Cardiac fibroblast (primary cell): ENCODE measurements at regions not wholly inside any gene's neighbourhood (a gene's known extent, or its start where the extent isn't known, plus 50 kb on each side); places are given as distances from the start of the nearest gene placed in this dataset.
A peak's percentile ranks its signal among the peaks of the same experiment; 100 is the strongest.
"Not testable (repeated sequence)": the region's sequence is repeated elsewhere in the genome, so short reads cannot be mapped to it uniquely, and the experiment has no call there.

Experiments used
- DNase-seq, 2 donors: peaks; one replicate each; pipeline versions ENCODE4 v3.0.0 to v3.0.0-alpha.2; 2010; ENCODE audit warnings: low read depth in 2 of 2
- H3K4me3 ChIP-seq, 2 donors: replicated peaks in 1 of 2; 1 replicate in 1 of 2; 2 replicates in 1 of 2; pipeline ENCODE4 v1.5.1; 2011; ENCODE audit warnings: low read depth in 2 of 2, low read length in 2 of 2, mild to moderate bottlenecking in 2 of 2, moderate library complexity in 1 of 2
- TF ChIP-seq, protein P1 (sequence below): IDR thresholded peaks from one replicate; pipeline ENCODE4 v1.5.1; 2011; ENCODE audit warnings: low read depth, mild to moderate bottlenecking, low read length, inconsistent platforms

DNA sequence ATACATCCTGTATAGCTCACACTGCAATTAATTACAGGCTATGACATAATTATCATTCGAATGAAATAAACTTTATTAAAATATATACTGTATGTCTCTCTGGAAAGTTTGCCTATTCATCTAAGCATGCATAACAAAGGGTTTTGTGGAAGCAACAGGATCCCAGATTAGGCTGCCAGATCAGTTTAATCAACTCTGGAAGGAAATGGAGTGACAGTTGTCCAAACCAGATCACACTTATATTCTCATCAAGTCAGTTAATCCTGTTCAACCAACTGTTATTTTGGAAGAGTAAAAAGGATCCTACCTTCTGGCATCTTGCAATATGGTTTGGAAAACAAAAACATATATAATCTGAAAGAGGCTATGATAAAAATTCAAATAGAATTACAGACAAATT lies 312.2 kb downstream of the FAT4 start:
- H3K4me3 ChIP-seq, result no peak overlapping the region
- no peak for DNase-seq
- TF ChIP-seq, protein P1, sequence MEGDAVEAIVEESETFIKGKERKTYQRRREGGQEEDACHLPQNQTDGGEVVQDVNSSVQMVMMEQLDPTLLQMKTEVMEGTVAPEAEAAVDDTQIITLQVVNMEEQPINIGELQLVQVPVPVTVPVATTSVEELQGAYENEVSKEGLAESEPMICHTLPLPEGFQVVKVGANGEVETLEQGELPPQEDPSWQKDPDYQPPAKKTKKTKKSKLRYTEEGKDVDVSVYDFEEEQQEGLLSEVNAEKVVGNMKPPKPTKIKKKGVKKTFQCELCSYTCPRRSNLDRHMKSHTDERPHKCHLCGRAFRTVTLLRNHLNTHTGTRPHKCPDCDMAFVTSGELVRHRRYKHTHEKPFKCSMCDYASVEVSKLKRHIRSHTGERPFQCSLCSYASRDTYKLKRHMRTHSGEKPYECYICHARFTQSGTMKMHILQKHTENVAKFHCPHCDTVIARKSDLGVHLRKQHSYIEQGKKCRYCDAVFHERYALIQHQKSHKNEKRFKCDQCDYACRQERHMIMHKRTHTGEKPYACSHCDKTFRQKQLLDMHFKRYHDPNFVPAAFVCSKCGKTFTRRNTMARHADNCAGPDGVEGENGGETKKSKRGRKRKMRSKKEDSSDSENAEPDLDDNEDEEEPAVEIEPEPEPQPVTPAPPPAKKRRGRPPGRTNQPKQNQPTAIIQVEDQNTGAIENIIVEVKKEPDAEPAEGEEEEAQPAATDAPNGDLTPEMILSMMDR, result no peak

DNA sequence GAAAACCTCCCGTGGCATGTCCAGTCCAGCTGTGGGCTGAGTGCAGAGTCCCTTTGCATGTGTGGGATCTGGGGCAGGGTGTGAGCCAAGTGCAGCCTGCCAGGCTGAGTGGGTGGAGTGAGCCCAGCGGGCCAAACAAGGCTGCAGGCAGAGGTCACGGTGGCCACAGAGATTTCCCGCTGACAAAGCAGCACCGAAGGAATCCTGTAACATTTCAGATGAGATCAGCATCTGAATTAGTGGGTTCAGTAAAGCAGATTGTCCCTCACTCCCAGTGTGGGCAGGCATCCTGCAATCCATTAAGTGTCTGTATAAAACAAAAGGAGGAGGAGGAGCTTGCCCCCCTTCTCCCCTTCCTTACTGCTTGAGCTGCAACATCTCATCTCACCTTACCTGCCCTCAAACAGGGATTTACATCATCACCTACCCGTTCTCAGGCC lies 324.4 kb downstream of the FAT4 start:
- TF ChIP-seq, protein P1, result no peak
- peak in 1 of 2 donors; percentile 23 for DNase-seq
- H3K4me3 ChIP-seq, result no peak overlapping the region

DNA sequence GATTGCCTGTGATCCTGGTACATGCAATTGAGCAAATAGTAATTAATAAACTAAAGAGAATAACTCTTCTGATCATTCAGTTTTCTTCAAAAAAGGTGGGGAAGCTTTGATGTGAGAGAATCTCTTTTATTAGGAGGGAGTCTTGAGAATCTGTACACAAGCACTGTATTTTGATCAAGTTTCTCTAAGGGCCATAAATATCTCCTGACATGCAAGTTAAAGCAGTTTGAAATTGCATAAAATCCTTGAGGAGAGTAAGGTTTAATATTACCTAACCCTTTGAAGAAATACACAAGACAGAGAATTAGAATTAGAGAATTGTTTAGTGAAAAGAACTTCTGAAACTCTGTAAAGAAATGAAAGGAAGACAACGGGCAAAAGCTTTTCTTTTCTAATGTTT lies 326.9 kb downstream of the FAT4 start:
- TF ChIP-seq, protein P1, result no peak
- no peak for DNase-seq
- H3K4me3 ChIP-seq, result no peak overlapping the region

DNA sequence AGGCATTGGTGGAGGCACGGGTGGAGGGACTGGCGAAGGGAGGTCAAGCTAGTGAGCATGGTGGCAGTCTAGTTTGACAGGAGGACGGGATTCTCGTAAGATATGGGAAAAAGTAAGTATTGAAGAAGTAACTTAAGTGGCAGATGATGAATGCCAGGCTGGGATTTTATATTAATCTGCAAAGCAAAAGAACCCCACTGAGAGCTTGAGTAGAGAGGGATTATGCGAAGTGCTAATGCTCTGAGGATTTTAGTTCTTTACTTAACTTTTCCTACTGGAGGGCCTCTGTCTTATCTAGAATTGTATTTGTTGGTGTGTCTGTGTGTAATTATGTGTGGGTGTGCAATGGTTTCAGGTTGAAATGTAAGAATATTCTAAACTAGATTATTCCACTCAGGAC lies 327.9 kb downstream of the FAT4 start:
- TF ChIP-seq, protein P1, result no peak
- DNase-seq, result no peak
- no peak overlapping the region for H3K4me3 ChIP-seq

DNA sequence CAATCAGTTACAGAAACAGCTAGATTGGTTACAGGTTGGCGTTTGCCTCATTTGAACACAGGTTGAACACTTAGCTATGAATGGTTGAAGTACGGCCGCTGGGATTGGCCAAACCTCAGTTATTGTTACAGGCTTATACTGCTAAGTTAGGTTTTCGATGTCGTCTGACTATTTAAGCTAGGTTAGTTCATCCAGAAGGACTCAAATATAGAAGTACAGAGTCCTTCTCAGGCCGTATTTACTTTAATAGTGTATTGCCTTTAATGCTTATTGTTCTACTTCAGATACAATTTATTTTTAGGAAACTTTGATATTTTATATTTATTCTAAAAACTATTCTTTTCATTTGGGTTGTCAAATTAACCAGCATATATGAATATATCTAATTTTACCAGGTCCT lies 334.7 kb downstream of the FAT4 start:
- TF ChIP-seq, protein P1, result no peak
- DNase-seq, result no peak
- H3K4me3 ChIP-seq, result no peak overlapping the region

DNA sequence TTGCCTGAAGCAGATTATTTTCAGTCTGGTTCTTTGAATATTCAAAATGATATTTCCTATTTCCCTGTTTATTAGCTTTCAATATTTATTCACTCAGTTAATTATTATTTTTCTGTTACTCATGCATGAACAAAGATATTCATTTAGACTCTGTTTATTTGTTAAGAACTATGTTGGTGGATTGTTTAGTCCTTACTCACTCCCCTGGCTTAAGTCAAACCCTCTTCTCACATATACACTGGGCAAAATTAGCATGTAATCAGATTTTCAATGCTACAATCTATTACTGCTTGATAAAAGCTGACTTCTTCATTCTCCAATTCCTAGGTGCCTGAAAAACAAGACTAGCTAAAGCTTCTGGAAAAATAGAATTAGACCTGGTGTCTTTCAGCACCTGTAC lies 335.8 kb downstream of the FAT4 start:
- H3K4me3 ChIP-seq, result no peak overlapping the region

DNA sequence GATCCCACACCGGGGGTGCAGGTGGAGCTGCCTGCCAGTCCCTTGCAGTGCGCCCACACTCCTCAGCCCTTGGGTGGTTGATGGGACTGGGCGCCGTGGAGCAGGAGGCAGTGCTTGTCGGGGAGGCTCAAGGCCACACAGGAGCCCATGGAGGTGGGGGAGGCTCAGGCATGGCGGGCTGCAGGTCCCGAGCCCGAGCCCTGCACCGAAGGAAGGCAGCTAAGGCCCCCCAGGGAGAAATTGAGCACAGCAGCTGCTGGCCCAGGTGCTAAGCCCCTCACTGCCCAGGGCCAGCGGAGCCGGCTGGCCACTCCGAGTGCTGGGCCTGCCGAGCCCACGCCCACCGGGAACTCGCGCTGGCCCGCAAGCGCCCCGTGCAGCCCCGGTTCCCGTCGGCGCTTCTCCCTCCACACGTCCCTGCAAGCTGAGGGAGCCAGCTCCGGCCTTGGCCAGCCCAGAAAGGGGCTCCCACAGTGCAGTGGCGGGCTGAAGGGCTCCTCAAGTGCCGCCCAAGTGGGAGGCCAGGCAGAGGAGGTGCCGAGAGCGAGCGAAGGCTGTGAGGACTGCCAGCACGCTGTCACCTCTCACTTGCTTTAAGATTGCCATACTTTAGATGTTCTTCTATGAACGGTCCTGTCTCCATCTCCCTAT lies 337.1 kb downstream of the FAT4 start:
- not testable (repeated sequence) for H3K4me3 ChIP-seq, DNase-seq

More for the DNA sequence above, 335.8 kb downstream of the FAT4 start:
- no peak for DNase-seq
- TF ChIP-seq, protein P1, result no peak
